GM10248 (cell line): ENCODE measurements at regions not wholly inside any gene's neighbourhood (a gene's known extent, or its start where the extent isn't known, plus 50 kb on each side); places are given as distances from the start of the nearest gene placed in this dataset.

ENCODE experiments used
- CTCF ChIA-PET: fragments of 300-600 bp; sonication (Branson Sonifier 250); formaldehyde crosslinking; extraction: SDS; loops from one replicate; lab custom pipeline; 2021; ENCODE audit warnings: antibody characterized with exemption; lab: Yijun Ruan, JAX
- POLR2A ChIA-PET: fragments of 350-650 bp; sonication (Branson Sonifier 250); formaldehyde crosslinking; extraction: SDS; loops from one replicate; lab custom pipeline; 2020; ENCODE audit warnings: antibody characterized with exemption; lab: Yijun Ruan, JAX
- DNase-seq: peaks from one replicate; pipeline ENCODE4 v3.0.0; 2012; ENCODE audit errors: extremely low spot score
- CTCF ChIP-seq: IDR thresholded peaks from 2 replicates; pipeline ENCODE4 v1.5.1; 2012; ENCODE audit warnings: mild to moderate bottlenecking, low read depth; ENCODE audit errors: extremely low read depth, missing control alignments, control extremely low read depth

- ChIA-PET CTCF (no interaction called here), POLR2A (no interaction called here)
- DNase-seq = no peak
- TF ChIP-seq CTCF = no peak
These were observed 239.4 kb upstream of the SOX14 start for GRCh38 chr3:137524751-137525150.

DNA sequence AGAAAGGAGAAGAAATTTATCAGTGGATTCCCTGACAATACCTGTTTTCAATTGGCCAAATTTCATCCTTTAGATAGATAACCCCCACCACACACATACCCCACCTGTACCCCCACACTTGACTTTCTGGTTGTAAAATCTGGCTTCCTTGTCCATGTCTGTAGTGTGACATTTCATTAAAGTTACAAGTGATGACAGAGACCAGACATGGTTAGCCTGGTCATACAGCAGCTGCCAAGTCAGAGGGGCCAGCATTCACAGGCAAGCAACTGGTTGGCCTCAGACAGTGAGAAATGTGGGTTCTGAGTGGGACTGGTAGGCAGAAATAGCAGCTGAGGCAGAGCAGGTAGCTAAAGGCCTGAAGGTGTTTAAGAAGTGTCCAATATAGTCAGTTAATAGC is 238.6 kb upstream of the SOX14 start:
- DNase-seq = no peak
- no peak for TF ChIP-seq CTCF
- POLR2A ChIA-PET = no interaction called here
- CTCF ChIA-PET = no interaction called here

DNA sequence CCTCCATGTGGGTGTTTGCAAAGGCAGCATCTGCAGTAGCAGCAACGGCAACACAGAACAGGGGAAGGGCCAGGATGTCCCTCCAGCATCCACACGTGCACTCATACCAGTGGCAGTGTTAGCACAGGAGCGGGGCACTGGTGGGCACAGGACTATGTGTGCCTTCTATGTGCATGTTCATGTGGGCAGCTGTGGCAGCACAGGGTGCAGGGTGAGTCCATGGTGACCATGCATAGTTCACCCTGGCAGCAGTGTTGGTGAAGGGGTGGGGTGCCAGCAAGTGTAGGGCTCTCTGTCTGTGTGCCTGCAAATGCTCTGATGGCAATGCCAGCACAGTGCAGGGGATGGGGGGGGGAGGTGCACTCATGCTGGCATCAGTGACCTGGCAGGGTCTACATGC is 222.1 kb upstream of the SOX14 start:
- ChIA-PET CTCF (no interaction called here), POLR2A (no interaction called here)
- no peak for TF ChIP-seq CTCF
- DNase-seq = no peak

DNA sequence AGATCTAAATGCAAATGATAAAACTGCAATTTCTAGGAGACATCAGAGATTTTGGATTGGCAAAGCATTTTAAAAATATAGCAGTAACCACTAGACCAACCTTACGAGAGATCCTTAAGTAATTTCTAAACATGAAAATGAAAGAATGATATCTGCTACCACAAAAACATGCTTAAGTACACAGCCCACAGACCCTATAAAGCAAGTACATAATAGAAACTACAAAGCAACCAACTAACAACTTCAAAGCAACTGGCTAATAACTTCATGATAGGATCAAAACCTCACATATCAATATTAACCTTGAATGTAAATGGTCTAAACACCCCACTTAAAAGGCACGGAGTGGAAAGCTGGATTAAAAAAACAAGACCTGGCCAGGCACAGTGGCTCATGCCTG is 209.9 kb upstream of the SOX14 start:
- TF ChIP-seq CTCF = no peak
- DNase-seq = no peak
- POLR2A ChIA-PET = no interaction called here
- CTCF ChIA-PET = no interaction called here

GRCh38 chr3:137568880-137569279 is 195.2 kb upstream of the SOX14 start:
- POLR2A ChIA-PET = no interaction called here
- CTCF ChIA-PET = no interaction called here
- no peak for DNase-seq
- TF ChIP-seq CTCF = no peak

DNA sequence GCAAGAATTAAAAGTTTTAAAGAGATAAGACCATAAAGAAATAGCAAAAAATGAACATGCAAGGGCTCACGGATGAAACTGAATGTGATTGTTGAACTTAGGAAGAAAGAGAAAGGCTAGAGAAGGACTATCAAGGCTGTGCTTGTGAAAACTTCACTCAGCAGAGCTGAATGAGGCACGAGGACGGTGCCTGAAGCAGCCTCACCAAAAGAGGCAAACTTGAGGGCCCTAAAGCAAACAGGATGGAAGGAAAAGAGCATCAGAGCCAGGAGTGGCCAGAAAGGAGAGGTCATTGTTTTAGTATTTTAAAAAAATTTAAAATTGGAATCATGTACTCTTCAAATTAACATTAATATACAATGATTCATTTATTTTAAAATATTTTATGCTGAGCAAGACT is 191.2 kb upstream of the SOX14 start:
- CTCF ChIA-PET = interaction anchor here (1.3 kb wide), 1 partner anchor 10 kb away, joined by 5 read pairs; no protein-coding TSS in a partner anchor
- POLR2A ChIA-PET = no interaction called here
- DNase-seq = no peak
- TF ChIP-seq CTCF = no peak

DNA sequence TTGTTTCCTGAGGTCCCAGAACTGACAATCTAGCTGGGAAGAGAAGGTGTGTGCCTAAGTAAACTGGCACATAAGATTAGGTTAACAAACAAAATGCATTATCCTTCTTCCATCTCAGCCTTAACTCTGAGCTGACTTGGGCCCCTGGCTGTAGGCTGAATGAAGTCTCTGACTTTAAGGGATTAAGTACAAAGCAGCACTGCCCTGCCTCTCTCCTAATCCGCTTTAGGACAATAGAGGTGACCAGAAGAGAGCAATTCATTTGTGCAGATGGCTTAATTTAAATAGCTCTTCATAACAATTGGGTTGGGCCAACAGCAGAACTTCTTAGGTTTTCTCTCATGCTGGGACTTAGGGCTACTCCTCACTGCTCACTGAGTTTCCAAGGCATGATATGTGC is 181.6 kb upstream of the SOX14 start:
- ChIA-PET CTCF (interaction anchor here (1.2 to 1.4 kb wide), 3 partner anchors 9 to 48 kb away, joined by 3 to 5 read pairs (median 3); no protein-coding TSS in a partner anchor), POLR2A (no interaction called here)
- DNase-seq = no peak
- TF ChIP-seq CTCF = no peak
